ENCODE measurements at regions not wholly inside any gene's neighbourhood (a gene's known extent, or its start where the extent isn't known, plus 50 kb on each side); places are given as distances from the start of the nearest gene placed in this dataset.

- Histone ChIP-seq H3K9me3 (ENCODE audit: control insufficient read depth, low read depth, low read length) (no peaks in the 10 kb centered on the region), H3K27ac (ENCODE audit: low read length) (no peak overlapping the region), H3K36me3 (ENCODE audit: control insufficient read depth, insufficient read depth, low read length) (no peaks in the 10 kb centered on the region)
These were observed 604.0 kb downstream of the ISL1 start for GRCh38 chr5:51987239-51987638.

GRCh38 chr5:51987669-51988209 lies 604.5 kb downstream of the ISL1 start:
- Histone ChIP-seq H3K36me3 (ENCODE audit: control insufficient read depth, insufficient read depth, low read length) (no peaks in the 10 kb centered on the region), H3K27ac (ENCODE audit: low read length) (no peak overlapping the region), H3K4me3 (ENCODE audit: low read length) (no peak overlapping the region), H3K4me1 (ENCODE audit: control insufficient read depth, insufficient read depth, low read length) (no peaks in the 10 kb centered on the region), H3K27me3 (ENCODE audit: control insufficient read depth, insufficient read depth, low read length) (no peaks in the 10 kb centered on the region), H3K9me3 (ENCODE audit: control insufficient read depth, low read depth, low read length) (no peaks in the 10 kb centered on the region)
- DNase-seq = no peak
- WGBS (ENCODE audit: insufficient coverage, low lambda C conversion rate) = no CpG with 5 or more reads among the region's 2 CpGs

More at GRCh38 chr5:51987239-51987638, 604.0 kb downstream of the ISL1 start:
- Histone ChIP-seq H3K4me3 (ENCODE audit: low read length) (no peak overlapping the region), H3K27me3 (ENCODE audit: control insufficient read depth, insufficient read depth, low read length) (no peaks in the 10 kb centered on the region), H3K4me1 (ENCODE audit: control insufficient read depth, insufficient read depth, low read length) (no peaks in the 10 kb centered on the region)
- DNase-seq = no peak

GRCh38 chr5:51988634-51989033 lies 605.4 kb downstream of the ISL1 start:
- H3K4me3 ChIP-seq (ENCODE audit: low read length) = no peak overlapping the region
- no peak overlapping the region for H3K27ac ChIP-seq (ENCODE audit: low read length)
- H3K27me3 ChIP-seq (ENCODE audit: control insufficient read depth, insufficient read depth, low read length) = no peaks in the 10 kb centered on the region
- no peak for DNase-seq
- no peaks in the 10 kb centered on the region for H3K36me3 ChIP-seq (ENCODE audit: control insufficient read depth, insufficient read depth, low read length)
- no peaks in the 10 kb centered on the region for H3K4me1 ChIP-seq (ENCODE audit: control insufficient read depth, insufficient read depth, low read length)
- H3K9me3 ChIP-seq (ENCODE audit: control insufficient read depth, low read depth, low read length) = no peaks in the 10 kb centered on the region
- no CpG with 5 or more reads among the region's 6 CpGs for WGBS (ENCODE audit: insufficient coverage, low lambda C conversion rate)

GRCh38 chr5:51990241-51990640 lies 607.0 kb downstream of the ISL1 start:
- no peak for DNase-seq
- H3K27me3 ChIP-seq (ENCODE audit: control insufficient read depth, insufficient read depth, low read length) = no peaks in the 10 kb centered on the region
- WGBS (ENCODE audit: insufficient coverage, low lambda C conversion rate) = no CpG with 5 or more reads among the region's 2 CpGs

GRCh38 chr5:51990661-51991180 lies 607.5 kb downstream of the ISL1 start:
- no peak overlapping the region for H3K27ac ChIP-seq (ENCODE audit: low read length)
- no peaks in the 10 kb centered on the region for H3K9me3 ChIP-seq (ENCODE audit: control insufficient read depth, low read depth, low read length)
- no peaks in the 10 kb centered on the region for H3K27me3 ChIP-seq (ENCODE audit: control insufficient read depth, insufficient read depth, low read length)
- no peak overlapping the region for H3K4me3 ChIP-seq (ENCODE audit: low read length)
- no peak for DNase-seq
- H3K36me3 ChIP-seq (ENCODE audit: control insufficient read depth, insufficient read depth, low read length) = no peaks in the 10 kb centered on the region
- H3K4me1 ChIP-seq (ENCODE audit: control insufficient read depth, insufficient read depth, low read length) = no peaks in the 10 kb centered on the region
- 57% methylated on average over 1 of the region's 1 CpG for WGBS (ENCODE audit: insufficient coverage, low lambda C conversion rate)

More at GRCh38 chr5:51990241-51990640, 607.0 kb downstream of the ISL1 start:
- Histone ChIP-seq H3K4me3 (ENCODE audit: low read length) (no peak overlapping the region), H3K27ac (ENCODE audit: low read length) (no peak overlapping the region), H3K4me1 (ENCODE audit: control insufficient read depth, insufficient read depth, low read length) (no peaks in the 10 kb centered on the region), H3K9me3 (ENCODE audit: control insufficient read depth, low read depth, low read length) (no peaks in the 10 kb centered on the region), H3K36me3 (ENCODE audit: control insufficient read depth, insufficient read depth, low read length) (no peaks in the 10 kb centered on the region)

GRCh38 chr5:51991940-51992339 lies 608.7 kb downstream of the ISL1 start:
- H3K4me3 ChIP-seq (ENCODE audit: low read length) = no peak overlapping the region
- no peak for DNase-seq
- H3K27ac ChIP-seq (ENCODE audit: low read length) = no peak overlapping the region
- 60% methylated on average over 2 of the region's 3 CpGs for WGBS (ENCODE audit: insufficient coverage, low lambda C conversion rate)
- H3K27me3 ChIP-seq (ENCODE audit: control insufficient read depth, insufficient read depth, low read length) = no peaks in the 10 kb centered on the region
- H3K36me3 ChIP-seq (ENCODE audit: control insufficient read depth, insufficient read depth, low read length) = no peaks in the 10 kb centered on the region
- no peaks in the 10 kb centered on the region for H3K4me1 ChIP-seq (ENCODE audit: control insufficient read depth, insufficient read depth, low read length)
- H3K9me3 ChIP-seq (ENCODE audit: control insufficient read depth, low read depth, low read length) = no peaks in the 10 kb centered on the region

- no peak overlapping the region for H3K4me3 ChIP-seq (ENCODE audit: low read length)
- 100% methylated on average over 1 of the region's 5 CpGs for WGBS (ENCODE audit: insufficient coverage, low lambda C conversion rate)
- no peaks in the 10 kb centered on the region for H3K36me3 ChIP-seq (ENCODE audit: control insufficient read depth, insufficient read depth, low read length)
- DNase-seq = no peak
- no peaks in the 10 kb centered on the region for H3K4me1 ChIP-seq (ENCODE audit: control insufficient read depth, insufficient read depth, low read length)
- H3K9me3 ChIP-seq (ENCODE audit: control insufficient read depth, low read depth, low read length) = no peaks in the 10 kb centered on the region
- no peaks in the 10 kb centered on the region for H3K27me3 ChIP-seq (ENCODE audit: control insufficient read depth, insufficient read depth, low read length)
- no peak overlapping the region for H3K27ac ChIP-seq (ENCODE audit: low read length)
These were observed 612.6 kb downstream of the ISL1 start for GRCh38 chr5:51995773-51996306.

- Histone ChIP-seq H3K9me3 (ENCODE audit: control insufficient read depth, low read depth, low read length) (no peaks in the 10 kb centered on the region), H3K27ac (ENCODE audit: low read length) (no peak overlapping the region), H3K4me3 (ENCODE audit: low read length) (no peak overlapping the region), H3K27me3 (ENCODE audit: control insufficient read depth, insufficient read depth, low read length) (no peaks in the 10 kb centered on the region), H3K4me1 (ENCODE audit: control insufficient read depth, insufficient read depth, low read length) (no peaks in the 10 kb centered on the region), H3K36me3 (ENCODE audit: control insufficient read depth, insufficient read depth, low read length) (no peaks in the 10 kb centered on the region)
- WGBS (ENCODE audit: insufficient coverage, low lambda C conversion rate) = no CpG with 5 or more reads among the region's 1 CpG
- DNase-seq = no peak
These were observed 613.2 kb downstream of the ISL1 start for GRCh38 chr5:51996356-51996861.

GRCh38 chr5:51997500-51997899 lies 614.3 kb downstream of the ISL1 start:
- Histone ChIP-seq H3K36me3 (ENCODE audit: control insufficient read depth, insufficient read depth, low read length) (no peaks in the 10 kb centered on the region), H3K4me3 (ENCODE audit: low read length) (no peak overlapping the region), H3K4me1 (ENCODE audit: control insufficient read depth, insufficient read depth, low read length) (no peaks in the 10 kb centered on the region), H3K27me3 (ENCODE audit: control insufficient read depth, insufficient read depth, low read length) (no peaks in the 10 kb centered on the region), H3K9me3 (ENCODE audit: control insufficient read depth, low read depth, low read length) (no peaks in the 10 kb centered on the region), H3K27ac (ENCODE audit: low read length) (no peak overlapping the region)
- DNase-seq = no peak

GRCh38 chr5:51997949-51998348 lies 614.7 kb downstream of the ISL1 start:
- no peak overlapping the region for H3K4me3 ChIP-seq (ENCODE audit: low read length)
- no peaks in the 10 kb centered on the region for H3K36me3 ChIP-seq (ENCODE audit: control insufficient read depth, insufficient read depth, low read length)
- WGBS (ENCODE audit: insufficient coverage, low lambda C conversion rate) = no CpG with 5 or more reads among the region's 2 CpGs
- no peak for DNase-seq
- no peak overlapping the region for H3K27ac ChIP-seq (ENCODE audit: low read length)
- no peaks in the 10 kb centered on the region for H3K27me3 ChIP-seq (ENCODE audit: control insufficient read depth, insufficient read depth, low read length)
- H3K9me3 ChIP-seq (ENCODE audit: control insufficient read depth, low read depth, low read length) = no peaks in the 10 kb centered on the region
- no peaks in the 10 kb centered on the region for H3K4me1 ChIP-seq (ENCODE audit: control insufficient read depth, insufficient read depth, low read length)
